IMR-90 (cell line): ENCODE measurements at regions not wholly inside any gene's neighbourhood (a gene's known extent, or its start where the extent isn't known, plus 50 kb on each side); places are given as distances from the start of the nearest gene placed in this dataset.

Experiments
- ATAC-seq: fragments of 200-7000 bp; cut with Tn5 transposase; 2 replicates; pipeline ENCODE4 v1.9.1; 2020; ENCODE audit warnings: low read depth, mild to moderate bottlenecking, moderate library complexity
- BruUV-seq: library from RNA; stranded (reverse); fragments of 400-500 nt; replicated peaks from 2 replicates; lab custom pipeline; 2021; lab: Mats Ljungman, UMichigan
- CTCF ChIA-PET: fragments of 300-600 bp; formaldehyde crosslinking; extraction: SDS; loops from one replicate; lab custom pipeline; 2021; ENCODE audit warnings: antibody characterized with exemption; lab: Yijun Ruan, JAX
- POLR2A ChIA-PET: fragments of 300-600 bp; sonication (Branson Sonifier 250); formaldehyde crosslinking; loops from one replicate; lab custom pipeline; 2022; ENCODE audit warnings: antibody characterized with exemption; ENCODE audit not compliant: unreplicated experiment; lab: Charles Lee
- DNase-seq: peaks from one replicate; pipeline ENCODE4 v3.0.0; 2013
- H2AFZ ChIP-seq: replicated peaks from 2 replicates; pipeline ENCODE3; 2013; ENCODE audit warnings: low read length, mild to moderate bottlenecking; ENCODE audit not compliant: poor library complexity
- H2AK5ac ChIP-seq: 2 replicates; pipeline ENCODE4 v1.6.1; 2013; ENCODE audit warnings: low read depth, low read length, inconsistent platforms
- H2AK9ac ChIP-seq: replicated peaks from 2 replicates; pipeline ENCODE3; 2013; ENCODE audit warnings: mild to moderate bottlenecking, low read depth, low read length, moderate library complexity; ENCODE audit not compliant: poor library complexity
- H2BK120ac ChIP-seq: 2 replicates; pipeline ENCODE4 v1.6.1; 2013; ENCODE audit warnings: low read depth, low read length, inconsistent platforms
- H2BK15ac ChIP-seq: 3 replicates; pipeline ENCODE4 v1.6.1; 2013; ENCODE audit warnings: low read depth, low read length, inconsistent platforms
- H2BK20ac ChIP-seq: 2 replicates; pipeline ENCODE4 v1.6.1; 2013; ENCODE audit warnings: low read depth, mild to moderate bottlenecking, inconsistent platforms, low read length, moderate library complexity
- H2BK5ac ChIP-seq: 2 replicates; pipeline ENCODE4 v1.6.1; 2013; ENCODE audit warnings: mild to moderate bottlenecking, low read depth, low read length, inconsistent platforms; ENCODE audit not compliant: poor library complexity, severe bottlenecking
- H3K14ac ChIP-seq: replicated peaks from 2 replicates; pipeline ENCODE4 v1.6.1; 2013; ENCODE audit warnings: low read depth, low read length, inconsistent platforms
- H3K18ac ChIP-seq: 2 replicates; pipeline ENCODE4 v1.6.1; 2013; ENCODE audit warnings: low read depth, low read length, control low read depth
- H3K23ac ChIP-seq: 2 replicates; pipeline ENCODE4 v1.6.1; 2013; ENCODE audit warnings: low read depth, low read length, inconsistent platforms
- H3K27ac ChIP-seq: 2 replicates; pipeline ENCODE4 v1.5.1; 2013; ENCODE audit warnings: mild to moderate bottlenecking, control low read depth, low read length; ENCODE audit not compliant: insufficient read depth
- H3K27me3 ChIP-seq: 2 replicates; pipeline ENCODE4 v1.6.1; 2013; ENCODE audit warnings: low read length; ENCODE audit not compliant: control insufficient read depth, insufficient read depth
- H3K36me3 ChIP-seq: 2 replicates; pipeline ENCODE4 v1.6.1; 2013; ENCODE audit warnings: low read length, mixed read lengths; ENCODE audit not compliant: control insufficient read depth, insufficient read depth
- H3K4ac ChIP-seq: 2 replicates; pipeline ENCODE4 v1.6.1; 2013; ENCODE audit warnings: low read depth, low read length, inconsistent platforms
- H3K4me1 ChIP-seq: 2 replicates; pipeline ENCODE4 v1.6.1; 2013; ENCODE audit warnings: low read length, mixed read lengths; ENCODE audit not compliant: control insufficient read depth, insufficient read depth
- H3K4me2 ChIP-seq: 2 replicates; pipeline ENCODE4 v1.6.1; 2013; ENCODE audit warnings: low read depth, mild to moderate bottlenecking, control low read depth, low read length, moderate library complexity
- H3K4me3 ChIP-seq: 2 replicates; pipeline ENCODE4 v1.5.1; 2013; ENCODE audit warnings: low read depth, mild to moderate bottlenecking, control low read depth, low read length, moderate library complexity; ENCODE audit not compliant: insufficient read depth
- H3K56ac ChIP-seq: 2 replicates; pipeline ENCODE4 v1.6.1; 2013; ENCODE audit warnings: low read length, inconsistent platforms; ENCODE audit not compliant: insufficient read depth; ENCODE audit errors: extremely low read depth
- H3K79me1 ChIP-seq, 2 experiments: 2 replicates each; pipeline ENCODE4 v1.6.1; 2013; ENCODE audit warnings: low read length in 2 of 2, inconsistent platforms in 1 of 2, low read depth in 1 of 2
- H3K9ac ChIP-seq: 2 replicates; pipeline ENCODE4 v1.6.1; 2013; ENCODE audit warnings: low read depth, low read length, control low read depth
- H3K9me1 ChIP-seq: 2 replicates; pipeline ENCODE4 v1.6.1; 2013; ENCODE audit warnings: low read length, inconsistent platforms; ENCODE audit not compliant: insufficient read depth
- H3K9me3 ChIP-seq: 2 replicates; pipeline ENCODE4 v1.6.1; 2013; ENCODE audit warnings: low read length; ENCODE audit not compliant: control insufficient read depth, insufficient read depth
- H4K20me1 ChIP-seq: 2 replicates; pipeline ENCODE4 v1.6.1; 2013; ENCODE audit warnings: low read length, inconsistent platforms; ENCODE audit not compliant: insufficient read depth
- H4K5ac ChIP-seq: 2 replicates; pipeline ENCODE4 v1.6.1; 2013; ENCODE audit warnings: mild to moderate bottlenecking, low read depth, low read length, control low read depth
- H4K8ac ChIP-seq, 2 experiments: 2 replicates each; pipeline ENCODE4 v1.6.1; 2013; ENCODE audit warnings: low read depth in 2 of 2, low read length in 2 of 2, control low read depth in 1 of 2, inconsistent platforms in 1 of 2
- H4K91ac ChIP-seq: 2 replicates; pipeline ENCODE4 v1.6.1; 2013; ENCODE audit warnings: low read depth, low read length, inconsistent platforms; ENCODE audit not compliant: insufficient read depth
- POLR2A ChIP-seq: IDR thresholded peaks from 2 replicates; pipeline ENCODE4 v1.6.1; 2012; ENCODE audit warnings: mild to moderate bottlenecking, low read depth, low read length
- WGBS, 2 experiments: methylation state at CpG; one replicate each; pipeline versions ENCODE4 v1.1.5 to v1.1.7; 2013; ENCODE audit warnings: missing lambda C conversion rate in 2 of 2; ENCODE audit not compliant: insufficient read length in 1 of 2; ENCODE audit errors: extremely low coverage in 2 of 2; 5-methylcytosine and 5-hydroxymethylcytosine counted together
- dilution Hi-C: fragments of 300-500 bp; cut with HindIII; formaldehyde crosslinking; loops from one replicate; pipeline ENCODE4 v1.14.3; 2018; ENCODE audit warnings: low sequenced_read_pairs; ENCODE audit not compliant: unreplicated experiment
- in situ Hi-C: fragments of 300-500 bp; cut with MboI; formaldehyde crosslinking; loops from 3 replicates; pipeline ENCODE4 v1.14.3; 2019; ENCODE audit warnings: low sequenced_read_pairs, inconsistent platforms, mixed read lengths
- intact Hi-C: fragments of 100-400 bp; cut with micrococcal nuclease; formaldehyde crosslinking; loops from 2 replicates; pipeline ENCODE4 v1.10.0; 2022

- Histone ChIP-seq H4K20me1 (no peaks in the 10 kb centered on the region), H3K4me3 (no peak overlapping the region), H3K27me3 (no peaks in the 10 kb centered on the region), H3K4ac (no peak overlapping the region), H2AFZ (no peak overlapping the region), H3K23ac (no peak overlapping the region), H4K91ac (no peak overlapping the region), H3K56ac (no peak overlapping the region), H3K27ac (no peak overlapping the region), H3K9me3 (0 out of 2 replicates have a peak, but pooled peaks cover 3% of the 10 kb centered on the region), H2BK120ac (no peak overlapping the region), H3K18ac (no peak overlapping the region), H3K9ac (no peak overlapping the region), H3K14ac (no peak overlapping the region), H3K4me1 (no peaks in the 10 kb centered on the region), H3K36me3 (no peaks in the 10 kb centered on the region), H3K9me1 (no peaks in the 10 kb centered on the region), H2BK15ac (no peak overlapping the region), H4K5ac (no peak overlapping the region), H4K8ac (no peak overlapping the region), H3K79me1 (no peaks in the 10 kb centered on the region), H2AK9ac (no peak overlapping the region), H2AK5ac (no peak overlapping the region), H3K4me2 (no peak overlapping the region), H2BK5ac (no peak overlapping the region), H2BK20ac (no peak overlapping the region)
- no TSS peak for BruUV-seq
- DNase-seq: no peak
- in situ Hi-C loops (no loop called here), intact Hi-C loops (no loop called here), dilution Hi-C loops (no loop called here)
- TF ChIP-seq POLR2A: no peak
- ATAC-seq: no peak
- CTCF ChIA-PET: interaction anchor here (0.6 kb wide), 1 partner anchor 1929 kb away, joined by 3 read pairs; no protein-coding TSS in a partner anchor
- WGBS, 2 experiments: no CpG with 5 or more reads among the region's 1 CpG
- POLR2A ChIA-PET: no interaction called here
These were observed 339.6 kb downstream of the NUP35 start for GRCh38 chr2:183463821-183464220.
